ENCODE measurements at regions not wholly inside any gene's neighbourhood (a gene's known extent, or its start where the extent isn't known, plus 50 kb on each side); places are given as distances from the start of the nearest gene placed in this dataset.

GRCh38 chr18:76553715-76554546 is 58.9 kb upstream of the ZNF516 start:
- TF ChIP-seq ZFX (IDR thresholded peaks at IDR 0.05; ENCODE audit: borderline replicate concordance) = no peak
- TF ChIP-seq CTCF (IDR thresholded peaks at IDR 0.05) = no peak
- H3K27ac ChIP-seq = no peak overlapping the region

- no peak for TF ChIP-seq ZFX (IDR thresholded peaks at IDR 0.05; ENCODE audit: borderline replicate concordance)
- H3K27ac ChIP-seq = no peak overlapping the region
These were observed 53.5 kb upstream of the ZNF516 start for GRCh38 chr18:76548541-76548940.

- no peak overlapping the region for H3K27ac ChIP-seq
- TF ChIP-seq CTCF (IDR thresholded peaks at IDR 0.05) = no peak
- TF ChIP-seq ZFX (IDR thresholded peaks at IDR 0.05; ENCODE audit: borderline replicate concordance) = no peak
These were observed 52.3 kb upstream of the ZNF516 start for GRCh38 chr18:76547296-76547695.

GRCh38 chr18:76546436-76546835 is 51.4 kb upstream of the ZNF516 start:
- no peak overlapping the region for H3K27ac ChIP-seq
- TF ChIP-seq CTCF (IDR thresholded peaks at IDR 0.05) = no peak
- TF ChIP-seq ZFX (IDR thresholded peaks at IDR 0.05; ENCODE audit: borderline replicate concordance) = no peak

GRCh38 chr18:76546088-76546435 is 51.0 kb upstream of the ZNF516 start:
- no peak for TF ChIP-seq ZFX (IDR thresholded peaks at IDR 0.05; ENCODE audit: borderline replicate concordance)
- TF ChIP-seq CTCF (IDR thresholded peaks at IDR 0.05) = no peak
- H3K27ac ChIP-seq = no peak overlapping the region

GRCh38 chr18:76545433-76546087 is 50.5 kb upstream of the ZNF516 start:
- no peak overlapping the region for H3K27ac ChIP-seq
- no peak for TF ChIP-seq CTCF (IDR thresholded peaks at IDR 0.05)

- TF ChIP-seq CTCF (IDR thresholded peaks at IDR 0.05) = no peak
- no peak for TF ChIP-seq ZFX (IDR thresholded peaks at IDR 0.05; ENCODE audit: borderline replicate concordance)
- H3K27ac ChIP-seq = no peak overlapping the region
These were observed 49.7 kb upstream of the ZNF516 start for GRCh38 chr18:76544511-76545345.
